GM12878 (cell line): ENCODE measurements at regions not wholly inside any gene's neighbourhood (a gene's known extent, or its start where the extent isn't known, plus 50 kb on each side); places are given as distances from the start of the nearest gene placed in this dataset.

Source experiments
- BCLAF1 ChIP-seq: fragments of 450-650 bp; IDR thresholded peaks from 2 replicates; pipeline ENCODE4 v1.6.1; 2017; ENCODE audit warnings: antibody characterized with exemption, mild to moderate bottlenecking, moderate library complexity
- CREM ChIP-seq: IDR thresholded peaks from 2 replicates; pipeline ENCODE4 v1.6.1; 2014; ENCODE audit warnings: antibody characterized with exemption, low read depth
- E2F4 ChIP-seq: IDR thresholded peaks from 2 replicates; pipeline ENCODE4 v1.6.1; 2012; ENCODE audit warnings: low read depth, low read length, improper control_type of control experiment
- EED ChIP-seq: sonication (generic); IDR thresholded peaks from 2 replicates; pipeline ENCODE4 v1.6.1; 2016; ENCODE audit warnings: antibody characterized with exemption, low read depth
- ETV6 ChIP-seq, 2 experiments: fragments of 450-650 bp in 1 of 2; IDR thresholded peaks in 1 of 2; conservative IDR thresholded peaks in 1 of 2; 2 replicates each; pipeline ENCODE4 v1.6.1; 2014; ENCODE audit warnings: antibody characterized with exemption in 1 of 2, borderline replicate concordance in 1 of 2, low read depth in 1 of 2, mild to moderate bottlenecking in 1 of 2, moderate library complexity in 1 of 2
- FOXM1 ChIP-seq: IDR thresholded peaks from 2 replicates; pipeline ENCODE4 v1.6.1; 2012; ENCODE audit warnings: low read depth, mild to moderate bottlenecking, inconsistent platforms, low read length, moderate library complexity
- IKZF1 ChIP-seq: fragments of 450-650 bp; conservative IDR thresholded peaks from 2 replicates; pipeline ENCODE4 v1.6.1; 2017; ENCODE audit warnings: antibody characterized with exemption, mild to moderate bottlenecking
- IRF3 ChIP-seq: fragments of 450-650 bp; IDR thresholded peaks from 2 replicates; pipeline ENCODE4 v1.6.1; 2014; ENCODE audit warnings: mild to moderate bottlenecking
- KAT2A ChIP-seq: conservative IDR thresholded peaks from 2 replicates; pipeline ENCODE4 v1.6.1; 2011; ENCODE audit warnings: low read depth, low read length; ENCODE audit not compliant: control insufficient read depth
- KDM1A ChIP-seq: fragments of 200-600 bp; sonication (generic); IDR thresholded peaks from 2 replicates; pipeline ENCODE4 v1.6.1; 2016; ENCODE audit warnings: borderline replicate concordance
- MTA2 ChIP-seq: fragments of 450-650 bp; IDR thresholded peaks from 2 replicates; pipeline ENCODE4 v1.6.1; 2016; ENCODE audit warnings: low read depth, mild to moderate bottlenecking, moderate library complexity
- MTA3 ChIP-seq: IDR thresholded peaks from 2 replicates; pipeline ENCODE4 v1.6.1; 2012; ENCODE audit warnings: low read length, inconsistent platforms, borderline replicate concordance
- NBN ChIP-seq: fragments of 450-650 bp; IDR thresholded peaks from 2 replicates; pipeline ENCODE4 v1.6.1; 2016
- NFIC ChIP-seq: IDR thresholded peaks from 2 replicates; pipeline ENCODE4 v1.6.1; 2012; ENCODE audit warnings: low read depth, mild to moderate bottlenecking, inconsistent platforms, low read length, moderate library complexity
- NR2C1 ChIP-seq: fragments of 450-650 bp; IDR thresholded peaks from 2 replicates; pipeline ENCODE4 v1.6.1; 2017; ENCODE audit warnings: antibody characterized with exemption, mild to moderate bottlenecking, moderate library complexity
- NRF1 ChIP-seq: conservative IDR thresholded peaks from 2 replicates; pipeline ENCODE4 v1.6.1; 2011; ENCODE audit warnings: mild to moderate bottlenecking, low read depth, low read length, improper control_type of control experiment
- PAX5 ChIP-seq: IDR thresholded peaks from 2 replicates; pipeline ENCODE4 v1.6.1; 2011; ENCODE audit warnings: low read depth, low read length, borderline replicate concordance
- PAX8 ChIP-seq: fragments of 450-650 bp; IDR thresholded peaks from 2 replicates; pipeline ENCODE4 v1.6.1; 2017; ENCODE audit warnings: mild to moderate bottlenecking, moderate library complexity
- POLR2AphosphoS5 ChIP-seq: IDR thresholded peaks from 2 replicates; pipeline ENCODE4 v1.6.1; 2011; ENCODE audit warnings: mild to moderate bottlenecking, low read length, inconsistent platforms
- SMAD5 ChIP-seq: IDR thresholded peaks from 2 replicates; pipeline ENCODE4 v1.6.1; 2016; ENCODE audit warnings: antibody characterized with exemption, low read depth
- USF2 ChIP-seq: IDR thresholded peaks from 2 replicates; pipeline ENCODE4 v1.6.1; 2011; ENCODE audit warnings: low read depth, low read length, improper control_type of control experiment, borderline replicate concordance
- ZBTB33 ChIP-seq: fragments of 450-650 bp; IDR thresholded peaks from 2 replicates; pipeline ENCODE4 v1.6.1; 2017; ENCODE audit warnings: mild to moderate bottlenecking
- ZNF384 ChIP-seq: IDR thresholded peaks from 2 replicates; pipeline ENCODE4 v1.6.1; 2012; ENCODE audit warnings: low read depth, mild to moderate bottlenecking, low read length, improper control_type of control experiment, borderline replicate concordance

GRCh38 chr6:44704240-44705150 is 317.0 kb downstream of the CDC5L start (continued):
- TF ChIP-seq MTA3 (no peak), EED (peak; percentile 60), KDM1A (no peak), CREM (no peak; the same call in 1 of the 2 replicates), BCLAF1 (no peak), USF2 (no peak), SMAD5 (no peak), ZNF384 (no peak), PAX5 (peak; percentile 39; the same call in 1 of the 2 replicates), IKZF1 (peak; percentile 69), MTA2 (no peak), FOXM1 (peak; percentile 76), PAX8 (no peak), IRF3 (no peak), ETV6 (conservative IDR thresholded peaks at IDR 0.05 in 1 of 2, IDR thresholded peaks at IDR 0.05 in 1 of 2; ENCODE audit: borderline replicate concordance in 1 of 2, low read depth in 1 of 2) (peak in 1 of 2 experiments; percentile 57; a peak in 1 of 4 replicates), NR2C1 (no peak), NBN (no peak), POLR2AphosphoS5 (no peak), ZBTB33 (no peak), NRF1 (no peak), KAT2A (no peak), E2F4 (no peak), NFIC (peak; percentile 62; the same call in 1 of the 2 replicates)
